GM23338 (cell line): ENCODE measurements at regions not wholly inside any gene's neighbourhood (a gene's known extent, or its start where the extent isn't known, plus 50 kb on each side); places are given as distances from the start of the nearest gene placed in this dataset.

ENCODE experiments used
- CREB1 ChIP-seq: fragments of 250-450 bp; sonication (Bioruptor Pico); IDR thresholded peaks from 2 replicates; pipeline ENCODE4 v1.5.0; 2020; ENCODE audit warnings: low read depth, mild to moderate bottlenecking, moderate library complexity
- EZH2 ChIP-seq: fragments of 200-600 bp; sonication (generic); IDR thresholded peaks from one replicate; pipeline ENCODE4 v1.8.0; 2017; ENCODE audit warnings: antibody characterized with exemption, mild to moderate bottlenecking, low read depth; ENCODE audit not compliant: unreplicated experiment
- JUNB ChIP-seq: IDR thresholded peaks from one replicate; pipeline ENCODE4 v1.6.1; 2016; ENCODE audit warnings: antibody characterized with exemption; ENCODE audit not compliant: unreplicated experiment
- REST ChIP-seq: IDR thresholded peaks from one replicate; pipeline ENCODE4 v1.6.1; 2018; ENCODE audit warnings: antibody characterized with exemption; ENCODE audit not compliant: unreplicated experiment
- STAT1 ChIP-seq: IDR thresholded peaks from one replicate; pipeline ENCODE4 v1.6.1; 2016; ENCODE audit warnings: antibody characterized with exemption; ENCODE audit not compliant: unreplicated experiment
- ZNF462 ChIP-seq: fragments of 250-450 bp; sonication (Bioruptor Pico); IDR thresholded peaks from 2 replicates; pipeline ENCODE4 v1.5.0; 2020; ENCODE audit warnings: mild to moderate bottlenecking, moderate library complexity

- TF ChIP-seq ZNF462 (CRISPR knock-in tag) (no peak), REST (no peak), EZH2 (no peak), STAT1 (no peak), JUNB (no peak), CREB1 (CRISPR knock-in tag) (no peak)
These were observed 72.8 kb downstream of the CAPZA3 start (continued) for GRCh38 chr12:18810537-18811253.
